IMR-90 (cell line): ENCODE measurements at regions not wholly inside any gene's neighbourhood (a gene's known extent, or its start where the extent isn't known, plus 50 kb on each side); places are given as distances from the start of the nearest gene placed in this dataset.

Experiments used
- ATAC-seq: fragments of 200-7000 bp; cut with Tn5 transposase; 2 replicates; pipeline ENCODE4 v1.9.1; 2020; ENCODE audit warnings: low read depth, mild to moderate bottlenecking, moderate library complexity
- BruUV-seq: library from RNA; stranded (reverse); fragments of 400-500 nt; replicated peaks from 2 replicates; lab custom pipeline; 2021; lab: Mats Ljungman, UMichigan
- CTCF ChIA-PET: fragments of 300-600 bp; formaldehyde crosslinking; extraction: SDS; loops from one replicate; lab custom pipeline; 2021; ENCODE audit warnings: antibody characterized with exemption; lab: Yijun Ruan, JAX
- POLR2A ChIA-PET: fragments of 300-600 bp; sonication (Branson Sonifier 250); formaldehyde crosslinking; loops from one replicate; lab custom pipeline; 2022; ENCODE audit warnings: antibody characterized with exemption; ENCODE audit not compliant: unreplicated experiment; lab: Charles Lee
- DNase-seq: peaks from one replicate; pipeline ENCODE4 v3.0.0; 2013
- H2AFZ ChIP-seq: replicated peaks from 2 replicates; pipeline ENCODE3; 2013; ENCODE audit warnings: low read length, mild to moderate bottlenecking; ENCODE audit not compliant: poor library complexity
- H2AK5ac ChIP-seq: 2 replicates; pipeline ENCODE4 v1.6.1; 2013; ENCODE audit warnings: low read depth, low read length, inconsistent platforms
- H2AK9ac ChIP-seq: replicated peaks from 2 replicates; pipeline ENCODE3; 2013; ENCODE audit warnings: mild to moderate bottlenecking, low read depth, low read length, moderate library complexity; ENCODE audit not compliant: poor library complexity
- H2BK120ac ChIP-seq: 2 replicates; pipeline ENCODE4 v1.6.1; 2013; ENCODE audit warnings: low read depth, low read length, inconsistent platforms
- H2BK15ac ChIP-seq: 3 replicates; pipeline ENCODE4 v1.6.1; 2013; ENCODE audit warnings: low read depth, low read length, inconsistent platforms
- H2BK20ac ChIP-seq: 2 replicates; pipeline ENCODE4 v1.6.1; 2013; ENCODE audit warnings: low read depth, mild to moderate bottlenecking, inconsistent platforms, low read length, moderate library complexity
- H2BK5ac ChIP-seq: 2 replicates; pipeline ENCODE4 v1.6.1; 2013; ENCODE audit warnings: mild to moderate bottlenecking, low read depth, low read length, inconsistent platforms; ENCODE audit not compliant: poor library complexity, severe bottlenecking
- H3K14ac ChIP-seq: replicated peaks from 2 replicates; pipeline ENCODE4 v1.6.1; 2013; ENCODE audit warnings: low read depth, low read length, inconsistent platforms
- H3K18ac ChIP-seq: 2 replicates; pipeline ENCODE4 v1.6.1; 2013; ENCODE audit warnings: low read depth, low read length, control low read depth
- H3K23ac ChIP-seq: 2 replicates; pipeline ENCODE4 v1.6.1; 2013; ENCODE audit warnings: low read depth, low read length, inconsistent platforms
- H3K27ac ChIP-seq: 2 replicates; pipeline ENCODE4 v1.5.1; 2013; ENCODE audit warnings: mild to moderate bottlenecking, control low read depth, low read length; ENCODE audit not compliant: insufficient read depth
- H3K27me3 ChIP-seq: 2 replicates; pipeline ENCODE4 v1.6.1; 2013; ENCODE audit warnings: low read length; ENCODE audit not compliant: control insufficient read depth, insufficient read depth
- H3K36me3 ChIP-seq: 2 replicates; pipeline ENCODE4 v1.6.1; 2013; ENCODE audit warnings: low read length, mixed read lengths; ENCODE audit not compliant: control insufficient read depth, insufficient read depth
- H3K4ac ChIP-seq: 2 replicates; pipeline ENCODE4 v1.6.1; 2013; ENCODE audit warnings: low read depth, low read length, inconsistent platforms
- H3K4me1 ChIP-seq: 2 replicates; pipeline ENCODE4 v1.6.1; 2013; ENCODE audit warnings: low read length, mixed read lengths; ENCODE audit not compliant: control insufficient read depth, insufficient read depth
- H3K4me2 ChIP-seq: 2 replicates; pipeline ENCODE4 v1.6.1; 2013; ENCODE audit warnings: low read depth, mild to moderate bottlenecking, control low read depth, low read length, moderate library complexity
- H3K4me3 ChIP-seq: 2 replicates; pipeline ENCODE4 v1.5.1; 2013; ENCODE audit warnings: low read depth, mild to moderate bottlenecking, control low read depth, low read length, moderate library complexity; ENCODE audit not compliant: insufficient read depth
- H3K56ac ChIP-seq: 2 replicates; pipeline ENCODE4 v1.6.1; 2013; ENCODE audit warnings: low read length, inconsistent platforms; ENCODE audit not compliant: insufficient read depth; ENCODE audit errors: extremely low read depth
- H3K79me1 ChIP-seq, 2 experiments: 2 replicates each; pipeline ENCODE4 v1.6.1; 2013; ENCODE audit warnings: low read length in 2 of 2, inconsistent platforms in 1 of 2, low read depth in 1 of 2
- H3K9ac ChIP-seq: 2 replicates; pipeline ENCODE4 v1.6.1; 2013; ENCODE audit warnings: low read depth, low read length, control low read depth
- H3K9me1 ChIP-seq: 2 replicates; pipeline ENCODE4 v1.6.1; 2013; ENCODE audit warnings: low read length, inconsistent platforms; ENCODE audit not compliant: insufficient read depth
- H3K9me3 ChIP-seq: 2 replicates; pipeline ENCODE4 v1.6.1; 2013; ENCODE audit warnings: low read length; ENCODE audit not compliant: control insufficient read depth, insufficient read depth
- H4K20me1 ChIP-seq: 2 replicates; pipeline ENCODE4 v1.6.1; 2013; ENCODE audit warnings: low read length, inconsistent platforms; ENCODE audit not compliant: insufficient read depth
- H4K5ac ChIP-seq: 2 replicates; pipeline ENCODE4 v1.6.1; 2013; ENCODE audit warnings: mild to moderate bottlenecking, low read depth, low read length, control low read depth
- H4K8ac ChIP-seq, 2 experiments: 2 replicates each; pipeline ENCODE4 v1.6.1; 2013; ENCODE audit warnings: low read depth in 2 of 2, low read length in 2 of 2, control low read depth in 1 of 2, inconsistent platforms in 1 of 2
- H4K91ac ChIP-seq: 2 replicates; pipeline ENCODE4 v1.6.1; 2013; ENCODE audit warnings: low read depth, low read length, inconsistent platforms; ENCODE audit not compliant: insufficient read depth
- BHLHE40 ChIP-seq: fragments of 150-350 bp; IDR thresholded peaks from 2 replicates; pipeline ENCODE4 v1.6.1; 2016; ENCODE audit warnings: mild to moderate bottlenecking, low read depth, low read length
- CEBPB ChIP-seq: IDR thresholded peaks from 2 replicates; pipeline ENCODE4 v1.6.1; 2012; ENCODE audit warnings: low read depth, low read length, improper control_type of control experiment
- MAZ ChIP-seq: IDR thresholded peaks from 2 replicates; pipeline ENCODE4 v1.6.1; 2012; ENCODE audit warnings: low read depth, mild to moderate bottlenecking, low read length, improper control_type of control experiment, moderate library complexity, borderline replicate concordance
- MXI1 ChIP-seq: IDR thresholded peaks from 2 replicates; pipeline ENCODE4 v1.6.1; 2012; ENCODE audit warnings: low read depth, mild to moderate bottlenecking, low read length, moderate library complexity, borderline replicate concordance
- RFX5 ChIP-seq: IDR thresholded peaks from 2 replicates; pipeline ENCODE4 v1.8.0; 2012; ENCODE audit warnings: low read depth, mild to moderate bottlenecking, low read length, moderate library complexity
- WGBS, 2 experiments: methylation state at CpG; one replicate each; pipeline versions ENCODE4 v1.1.5 to v1.1.7; 2013; ENCODE audit warnings: missing lambda C conversion rate in 2 of 2; ENCODE audit not compliant: insufficient read length in 1 of 2; ENCODE audit errors: extremely low coverage in 2 of 2; 5-methylcytosine and 5-hydroxymethylcytosine counted together
- dilution Hi-C: fragments of 300-500 bp; cut with HindIII; formaldehyde crosslinking; loops from one replicate; pipeline ENCODE4 v1.14.3; 2018; ENCODE audit warnings: low sequenced_read_pairs; ENCODE audit not compliant: unreplicated experiment
- in situ Hi-C: fragments of 300-500 bp; cut with MboI; formaldehyde crosslinking; loops from 3 replicates; pipeline ENCODE4 v1.14.3; 2019; ENCODE audit warnings: low sequenced_read_pairs, inconsistent platforms, mixed read lengths
- intact Hi-C: fragments of 100-400 bp; cut with micrococcal nuclease; formaldehyde crosslinking; loops from 2 replicates; pipeline ENCODE4 v1.10.0; 2022

- POLR2A ChIA-PET: no interaction called here
- Histone ChIP-seq H4K20me1 (no peaks in the 10 kb centered on the region), H3K27ac (peak overlapping the region; percentile 35; the same call in 1 of the 2 replicates), H2BK20ac (peak overlapping the region; percentile 59; the same call in 1 of the 2 replicates), H3K27me3 (no peaks in the 10 kb centered on the region), H3K4me3 (no peak overlapping the region), H3K4me2 (peak overlapping the region; percentile 48), H2BK120ac (peak overlapping the region; percentile 3), H2BK15ac (peak overlapping the region; percentile 37; the same call in 1 of the 3 replicates), H3K4me1 (peaks cover 8% of the 10 kb centered on the region), H3K14ac (no peak overlapping the region), H3K9ac (no peak overlapping the region), H3K4ac (peak overlapping the region; percentile 3; the same call in 1 of the 2 replicates), H3K9me3 (no peaks in the 10 kb centered on the region), H2BK5ac (peak overlapping the region; percentile 44), H3K23ac (no peak overlapping the region), H2AK5ac (no peak overlapping the region), H3K36me3 (no peaks in the 10 kb centered on the region), H2AK9ac (no peak overlapping the region), H3K56ac (no peak overlapping the region), H3K18ac (0 out of 2 replicates have a peak overlapping the region, but pooled peaks have one; percentile 37), H4K8ac (peak overlapping the region in 1 of 2 experiments; percentile 65; a peak in 1 of 4 replicates), H3K9me1 (no peaks in the 10 kb centered on the region), H4K5ac (no peak overlapping the region), H4K91ac (peak overlapping the region; percentile 4; the same call in 1 of the 2 replicates), H2AFZ (no peak overlapping the region), H3K79me1 (no peaks in the 10 kb centered on the region)
- intact Hi-C loops (no loop called here), in situ Hi-C loops (no loop called here), dilution Hi-C loops (no loop called here)
- no peak for DNase-seq
- no TSS peak for BruUV-seq
- ATAC-seq: no peak
- TF ChIP-seq MAZ (no peak), MXI1 (no peak), RFX5 (no peak), CEBPB (no peak), BHLHE40 (no peak)
- CTCF ChIA-PET: no interaction called here
- 83% methylated on average over 1 of the region's 1 CpG; no CpG with 5 or more reads in 1 of the 2 experiments for WGBS, 2 experiments
Observed at GRCh38 chr6:14763616-14764015, 482.3 kb upstream of the JARID2 start.
